ENCODE measurements at regions not wholly inside any gene's neighbourhood (a gene's known extent, or its start where the extent isn't known, plus 50 kb on each side); places are given as distances from the start of the nearest gene placed in this dataset.

GRCh38 chr12:18207266-18207665 lies 54.1 kb upstream of the PIK3C2G start:
- no peak for DNase-seq (ENCODE audit: low spot score)

DNA sequence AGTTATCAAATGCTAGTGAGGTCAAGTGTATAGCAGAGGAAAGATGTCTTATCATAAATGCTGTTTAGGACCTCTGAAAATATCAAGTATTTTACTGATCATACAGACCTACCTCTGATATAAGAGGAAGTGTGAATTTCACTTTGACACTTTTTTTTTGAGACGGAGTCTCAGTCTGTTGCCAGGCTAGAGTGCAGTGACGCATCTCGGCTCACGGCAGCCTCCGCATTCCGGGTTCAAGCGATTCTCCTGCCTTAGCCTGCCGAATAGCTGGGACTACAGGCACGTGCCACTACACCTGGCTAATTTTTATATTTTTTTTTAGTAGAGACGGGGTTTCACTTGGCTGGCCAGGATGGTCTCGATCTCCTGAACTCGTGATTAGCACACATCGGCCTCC lies 55.1 kb upstream of the PIK3C2G start:
- DNase-seq (ENCODE audit: low spot score): no peak

- no peak for DNase-seq (ENCODE audit: low spot score)
These were observed 57.3 kb upstream of the PIK3C2G start for GRCh38 chr12:18204053-18204452.

- DNase-seq (ENCODE audit: low spot score): no peak
These were observed 69.2 kb upstream of the PIK3C2G start for GRCh38 chr12:18192119-18192518.

- no peak for DNase-seq (ENCODE audit: low spot score)
These were observed 78.2 kb upstream of the PIK3C2G start for GRCh38 chr12:18183141-18183540.

DNA sequence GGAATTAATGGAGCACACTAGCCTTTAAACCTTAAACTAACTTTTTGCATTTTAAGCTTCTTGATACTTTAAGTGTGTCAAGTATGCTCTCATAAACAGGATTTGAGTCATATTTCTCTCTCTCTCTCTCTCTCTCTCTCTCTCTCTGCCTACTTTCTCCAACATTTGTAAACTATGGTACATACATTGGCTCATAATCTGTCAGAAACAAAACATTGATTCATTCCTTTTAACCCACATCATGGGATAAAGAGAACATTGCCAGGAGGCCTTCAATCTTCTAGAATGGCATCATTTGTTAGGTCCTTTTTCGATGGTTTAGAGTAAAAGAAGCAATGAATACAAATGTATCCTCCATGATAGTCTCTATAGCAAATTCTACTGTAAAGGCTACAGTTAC lies 81.6 kb upstream of the RERGL start:
- DNase-seq (ENCODE audit: low spot score): no peak

DNA sequence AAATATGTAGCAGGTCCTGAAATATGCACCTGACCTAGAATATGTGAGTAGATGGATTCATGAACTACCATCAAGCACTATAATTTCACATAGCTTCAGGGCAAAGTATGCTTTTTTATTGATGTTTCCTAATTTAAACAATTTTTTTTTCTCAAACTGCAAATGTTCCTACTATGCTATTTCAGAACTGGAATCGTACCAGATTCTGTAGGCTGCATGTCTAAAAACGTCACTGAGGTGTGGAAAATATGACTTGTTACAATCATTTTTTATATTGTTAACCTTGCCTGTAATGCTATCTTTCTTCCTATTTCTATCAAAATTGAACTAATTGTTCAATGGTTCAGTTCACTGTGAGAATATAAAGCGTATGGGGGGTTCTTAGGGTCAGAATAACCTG lies 78.0 kb upstream of the RERGL start:
- no peak for DNase-seq (ENCODE audit: low spot score)

DNA sequence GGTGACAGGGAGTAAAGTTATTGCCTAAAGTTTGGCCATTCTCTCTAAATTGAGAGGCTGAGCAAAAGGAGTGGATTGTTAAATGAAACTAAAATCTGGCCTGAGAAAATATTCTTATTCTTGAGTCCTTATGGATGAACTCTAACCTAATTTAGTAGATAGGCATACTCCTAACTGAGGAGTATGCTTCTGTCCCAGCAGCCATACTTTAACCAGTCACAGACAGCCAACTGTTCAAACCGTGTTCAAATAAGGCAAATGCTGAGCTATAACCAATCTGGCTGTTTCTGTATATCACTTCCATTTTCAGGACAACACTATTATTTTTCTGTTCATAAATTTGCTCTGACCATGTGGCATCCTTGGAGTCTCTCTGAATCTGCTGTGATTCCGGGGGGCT lies 75.9 kb upstream of the RERGL start:
- no peak for DNase-seq (ENCODE audit: low spot score)

- DNase-seq (ENCODE audit: low spot score): peak; percentile 89
These were observed 75.5 kb upstream of the RERGL start for GRCh38 chr12:18165422-18165871.

GRCh38 chr12:18160901-18161300 lies 70.9 kb upstream of the RERGL start:
- DNase-seq (ENCODE audit: low spot score): no peak

- peak; percentile 63 for DNase-seq (ENCODE audit: low spot score)
These were observed 69.0 kb upstream of the RERGL start for GRCh38 chr12:18158774-18159557.

DNA sequence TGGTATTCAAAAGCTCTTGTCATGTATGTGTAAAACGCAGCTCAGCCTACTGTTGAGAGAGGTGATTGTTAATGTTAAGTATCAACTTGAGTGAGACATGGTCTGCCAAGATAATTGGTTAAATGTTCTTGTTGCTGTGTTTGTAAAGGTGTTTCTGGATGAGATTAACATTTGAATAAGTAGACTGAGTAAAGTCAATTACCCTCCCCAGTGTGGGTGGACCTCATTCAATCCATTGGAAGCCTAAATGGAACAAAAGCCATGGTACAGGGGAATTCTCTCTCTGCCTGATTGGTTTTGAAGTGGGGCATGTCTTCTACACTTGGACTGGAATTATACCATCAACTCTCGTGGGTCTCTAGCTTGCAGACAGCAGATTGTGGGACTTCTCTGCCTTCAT lies 63.8 kb upstream of the RERGL start:
- DNase-seq (ENCODE audit: low spot score): no peak

GRCh38 chr12:18151036-18151435 lies 61.0 kb upstream of the RERGL start:
- DNase-seq (ENCODE audit: low spot score): no peak

DNA sequence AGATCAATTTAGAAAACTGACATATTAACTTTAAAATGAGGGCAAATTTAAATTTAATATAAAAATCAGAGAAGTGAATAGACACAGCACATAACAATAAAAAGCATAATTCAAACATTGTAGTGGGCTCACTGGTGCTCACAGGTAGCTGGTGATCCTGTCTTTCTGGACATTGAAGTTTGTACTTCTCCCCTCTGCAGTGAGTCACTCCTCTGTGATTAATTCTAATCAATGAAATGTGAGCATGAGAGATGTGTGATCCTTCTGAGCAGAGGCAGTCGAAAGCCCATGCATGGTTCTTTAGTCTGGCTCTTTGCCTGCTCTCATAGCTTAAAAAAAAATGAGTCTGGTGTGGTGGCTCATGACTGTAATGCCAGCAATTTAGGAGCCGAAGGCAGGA lies 59.0 kb upstream of the RERGL start:
- no peak for DNase-seq (ENCODE audit: low spot score)

DNA sequence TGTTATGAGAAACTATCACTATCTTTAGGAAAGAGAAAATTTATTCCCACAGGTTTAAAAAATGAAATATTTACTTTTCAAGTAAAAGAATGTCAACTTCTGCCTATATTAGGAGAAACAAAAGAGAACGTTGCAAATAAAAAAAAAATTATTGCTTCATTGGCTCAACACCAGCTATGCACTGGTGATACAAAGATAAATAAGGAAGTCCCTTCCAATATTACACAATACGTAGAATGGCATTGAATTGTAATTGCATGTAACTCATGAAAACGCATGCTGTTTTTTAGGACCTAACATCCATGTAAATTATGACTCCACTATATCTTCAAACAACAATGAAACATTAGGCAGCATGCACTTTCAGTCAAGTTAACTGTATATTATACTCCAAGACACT lies 56.4 kb upstream of the RERGL start:
- no peak for DNase-seq (ENCODE audit: low spot score)

GRCh38 chr12:18145924-18146323 lies 55.9 kb upstream of the RERGL start:
- no peak for DNase-seq (ENCODE audit: low spot score)

DNA sequence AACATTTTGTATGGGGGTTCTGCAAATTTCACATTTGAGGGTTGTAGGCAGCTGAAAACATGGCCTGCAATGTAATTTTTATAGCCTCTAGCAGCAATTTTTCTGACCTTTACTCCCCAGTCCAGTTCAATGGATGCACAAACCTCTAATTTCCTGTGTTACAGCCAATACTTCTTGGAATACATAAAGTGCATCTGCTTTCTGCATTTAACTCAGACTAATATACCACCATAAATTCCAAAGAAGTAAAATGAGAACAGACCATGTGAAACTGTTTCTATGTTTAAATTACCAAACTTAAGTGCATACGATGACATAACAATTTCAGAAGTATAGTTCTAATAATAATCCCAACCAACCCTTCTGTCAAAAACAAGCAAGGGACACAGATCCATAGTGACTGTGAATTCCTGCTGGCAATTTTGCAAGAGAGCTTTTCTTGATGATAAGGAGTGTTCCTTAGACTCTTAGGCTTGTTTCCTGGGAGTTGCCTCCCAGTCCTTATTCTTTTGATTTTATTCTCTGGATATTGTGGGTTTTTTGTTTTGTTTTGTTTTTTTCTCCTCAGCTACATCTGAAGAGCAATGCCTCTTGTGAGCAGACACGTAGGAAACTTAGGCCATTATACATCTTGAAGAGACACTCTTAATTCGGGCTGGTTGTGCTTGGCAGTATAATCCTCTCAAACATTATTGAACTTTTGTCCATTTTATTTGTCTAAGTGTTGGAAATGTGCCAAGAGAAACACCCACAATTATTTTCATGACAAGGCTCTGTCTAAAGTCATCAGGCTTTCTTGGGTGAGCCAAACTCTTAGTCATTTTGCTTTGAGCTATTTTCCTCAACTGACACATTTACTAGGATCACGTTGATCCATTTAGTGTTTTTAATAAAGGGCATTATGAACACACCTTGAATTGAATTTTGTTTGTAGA lies 51.3 kb upstream of the RERGL start:
- DNase-seq (ENCODE audit: low spot score): no peak

- DNase-seq (ENCODE audit: low spot score): no peak
These were observed 50.1 kb upstream of the RERGL start for GRCh38 chr12:18139989-18140596.
